UCSD-AML1 (cell line): ENCODE measurements at regions not wholly inside any gene's neighbourhood (a gene's known extent, or its start where the extent isn't known, plus 50 kb on each side); places are given as distances from the start of the nearest gene placed in this dataset.

Experiments
- DNase-seq: peaks from one replicate; lab custom pipeline; 2025; ENCODE audit not compliant: unreplicated experiment; lab: John Stamatoyannopoulos, UW

DNA sequence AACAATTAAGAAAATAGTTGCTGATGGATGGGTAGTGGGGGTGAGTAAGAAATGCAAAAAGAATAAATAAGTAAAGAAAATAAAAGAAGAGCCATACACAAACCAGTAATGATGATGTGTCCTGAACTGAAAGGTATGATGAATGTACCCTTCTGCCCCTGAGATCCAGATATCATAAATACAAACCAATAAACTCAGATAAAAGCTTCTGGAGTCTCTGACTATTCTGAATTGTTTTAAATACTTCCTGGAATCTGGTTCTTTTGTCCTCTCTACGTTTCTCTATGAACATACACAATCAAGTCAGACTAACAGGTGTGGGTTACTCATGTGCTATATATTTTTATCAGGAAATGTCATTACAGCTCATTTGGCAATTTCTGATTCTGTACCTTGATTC is 153.4 kb downstream of the PPP1R2C start:
- no peak for DNase-seq

DNA sequence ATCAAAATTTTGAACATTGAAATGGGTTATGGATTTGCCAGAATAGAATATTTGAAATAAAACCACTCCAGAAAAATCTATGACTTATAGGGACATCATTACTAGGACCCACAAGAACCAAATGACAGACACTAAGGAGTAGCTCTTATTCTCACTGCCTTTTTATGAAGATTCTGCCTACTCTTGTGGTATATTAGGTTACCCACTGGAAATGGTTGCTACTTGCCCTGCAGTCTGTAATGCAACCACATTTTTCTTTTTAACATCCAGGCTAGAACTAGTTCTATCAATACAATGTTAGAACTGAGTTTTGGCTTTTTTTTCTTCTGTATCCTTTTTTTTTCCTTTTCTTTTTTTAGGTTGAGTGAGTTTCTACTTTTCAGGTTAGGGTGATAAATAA is 158.9 kb downstream of the PPP1R2C start:
- DNase-seq: no peak

DNA sequence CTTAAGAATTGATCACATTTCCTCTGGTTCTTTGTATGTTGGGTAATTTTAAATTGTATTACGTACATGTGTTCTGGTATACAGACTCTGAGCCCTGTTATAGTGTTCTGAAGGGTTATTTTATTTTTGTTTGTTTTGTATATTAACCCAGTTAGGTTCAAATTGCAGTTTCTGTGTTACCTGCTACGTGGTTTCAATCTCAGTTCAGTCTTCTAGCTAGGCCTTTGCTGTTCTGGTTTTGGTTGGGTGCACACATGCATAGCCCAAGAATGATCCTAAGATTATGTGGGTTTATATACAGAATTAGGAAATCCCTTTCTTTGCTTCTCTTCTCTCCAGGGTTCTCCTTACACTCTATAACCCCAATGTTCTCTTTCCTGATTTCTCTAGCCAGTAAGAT is 161.0 kb downstream of the PPP1R2C start:
- no peak for DNase-seq

DNA sequence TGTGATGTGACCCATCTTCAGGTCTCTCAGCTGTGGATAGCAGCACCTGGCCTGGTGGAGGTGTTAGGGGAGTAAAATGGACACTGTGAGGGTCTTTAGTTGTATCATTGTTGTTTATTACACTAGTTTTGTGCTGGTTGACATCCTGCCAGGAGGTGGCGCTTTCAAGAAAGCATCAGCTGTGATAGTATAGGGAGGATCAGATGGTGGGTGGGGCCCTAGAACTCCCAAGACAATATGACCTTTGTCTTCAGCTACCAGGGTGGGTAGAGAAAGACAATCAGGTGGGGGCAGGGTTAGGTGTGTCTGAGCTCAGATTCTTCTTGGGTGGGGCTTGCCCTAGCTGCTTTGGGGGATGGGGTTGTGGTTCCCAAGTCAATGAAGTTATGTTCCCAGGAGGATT is 162.8 kb downstream of the PPP1R2C start:
- peak; percentile 13 for DNase-seq

DNA sequence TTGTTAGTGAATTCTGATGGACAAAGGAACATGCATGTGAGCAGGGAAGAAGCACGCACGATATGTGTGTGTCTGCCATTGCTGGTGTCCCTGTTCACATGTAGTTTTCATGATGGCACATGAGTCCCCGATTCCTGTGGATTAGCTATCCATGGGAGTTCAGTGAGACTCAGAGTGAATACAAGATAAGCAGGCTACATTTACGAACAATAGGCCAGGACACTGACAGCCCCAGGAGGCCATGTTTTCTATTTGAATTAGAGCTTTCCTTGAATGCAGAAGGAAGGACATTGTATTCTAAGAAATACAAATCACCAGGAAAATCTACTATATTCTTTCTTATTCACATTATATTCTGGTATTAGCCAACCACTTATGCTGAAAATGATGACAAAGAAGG is 171.4 kb downstream of the PPP1R2C start:
- no peak for DNase-seq

DNA sequence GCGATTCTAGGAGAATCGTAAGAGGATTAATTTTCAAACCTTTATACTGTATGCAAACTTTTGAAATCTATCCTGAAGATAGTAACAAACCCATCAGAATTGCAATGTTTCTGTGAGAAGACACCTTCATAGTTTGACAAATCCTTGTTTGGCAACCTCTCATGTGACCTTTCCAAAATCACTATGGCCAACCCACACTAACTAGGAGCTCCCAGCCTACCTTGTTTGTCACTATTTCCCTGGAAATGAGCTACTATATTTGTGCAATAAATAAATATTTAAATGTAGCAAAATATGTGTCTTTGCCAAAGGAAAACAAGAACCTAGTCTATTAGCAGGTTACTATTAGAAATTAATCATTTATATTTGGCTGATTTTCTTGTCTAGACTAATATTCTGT is 173.7 kb downstream of the PPP1R2C start:
- DNase-seq: no peak

DNA sequence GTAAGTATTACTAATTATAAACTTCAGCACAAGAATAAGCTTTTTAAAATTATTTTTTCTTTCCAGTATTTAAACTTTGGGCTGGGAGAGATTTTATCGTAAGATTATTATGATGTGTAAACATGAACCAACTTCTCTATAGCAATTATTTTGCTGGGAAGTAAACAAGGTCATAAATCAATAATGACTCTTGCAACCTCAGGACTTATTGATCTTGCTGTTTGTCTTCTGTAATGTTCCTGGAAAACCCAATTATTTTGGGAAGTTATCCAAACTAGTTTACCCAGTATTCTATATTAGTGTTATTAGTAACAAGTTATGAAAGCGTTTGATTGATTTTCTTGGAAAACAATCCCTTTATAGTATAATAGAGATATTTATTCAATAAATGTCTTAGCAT is 174.9 kb downstream of the PPP1R2C start:
- no peak for DNase-seq

DNA sequence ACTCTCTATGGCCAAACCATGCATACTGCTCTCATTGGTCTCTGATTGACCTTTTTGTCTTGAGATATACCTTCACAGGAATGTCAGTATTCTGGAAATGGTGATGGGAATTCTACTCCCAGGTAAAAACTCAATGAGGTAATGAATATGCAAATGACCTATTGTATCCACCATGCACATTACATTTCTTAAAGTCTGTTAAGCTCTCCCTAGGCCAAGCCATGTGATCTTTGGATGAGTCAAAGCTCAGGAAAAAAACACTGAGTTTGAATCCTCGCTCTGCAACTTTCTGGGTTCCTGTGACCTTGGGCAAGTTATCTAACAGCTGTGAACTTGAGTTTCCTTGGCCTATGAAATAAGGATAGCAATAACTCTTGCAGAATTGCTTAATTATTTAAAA is 175.4 kb downstream of the PPP1R2C start:
- no peak for DNase-seq

DNA sequence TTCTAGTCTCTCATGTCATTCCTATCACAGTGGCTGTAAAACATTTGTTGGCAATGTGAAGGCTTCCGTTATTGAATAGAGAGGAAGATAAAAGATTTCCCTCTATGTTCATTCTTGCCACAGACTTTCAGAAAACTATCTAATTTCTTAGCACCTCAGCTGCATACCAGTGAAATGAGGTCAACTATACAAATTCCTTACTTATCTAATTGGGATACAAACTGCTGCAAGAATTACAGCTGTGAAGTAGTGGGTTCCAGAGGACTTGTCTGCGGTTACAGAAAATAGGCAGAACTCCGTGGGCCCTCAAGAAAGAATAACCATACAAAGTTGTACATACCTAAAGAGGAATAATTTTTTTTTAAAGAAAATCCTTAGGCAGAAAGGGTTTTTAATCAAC is 175.8 kb downstream of the PPP1R2C start:
- DNase-seq: no peak

DNA sequence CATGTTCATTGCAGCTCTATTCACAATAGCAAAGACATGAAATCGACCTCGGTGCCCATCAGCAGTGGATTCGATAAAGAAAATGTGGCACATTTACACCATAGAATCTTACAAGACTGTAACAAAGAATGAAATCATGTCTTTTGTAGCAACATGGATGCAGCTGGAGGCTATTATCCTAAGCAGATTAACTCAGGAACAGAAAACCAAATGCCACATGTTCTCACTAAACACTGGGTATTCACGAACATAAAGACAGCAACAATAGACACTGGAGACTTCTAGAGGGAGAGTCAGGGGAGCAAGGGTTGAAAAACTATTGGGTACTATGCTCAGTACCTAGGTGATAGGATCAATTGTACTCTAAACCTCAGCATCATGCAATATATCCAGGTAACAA is 180.5 kb downstream of the PPP1R2C start:
- DNase-seq: no peak

DNA sequence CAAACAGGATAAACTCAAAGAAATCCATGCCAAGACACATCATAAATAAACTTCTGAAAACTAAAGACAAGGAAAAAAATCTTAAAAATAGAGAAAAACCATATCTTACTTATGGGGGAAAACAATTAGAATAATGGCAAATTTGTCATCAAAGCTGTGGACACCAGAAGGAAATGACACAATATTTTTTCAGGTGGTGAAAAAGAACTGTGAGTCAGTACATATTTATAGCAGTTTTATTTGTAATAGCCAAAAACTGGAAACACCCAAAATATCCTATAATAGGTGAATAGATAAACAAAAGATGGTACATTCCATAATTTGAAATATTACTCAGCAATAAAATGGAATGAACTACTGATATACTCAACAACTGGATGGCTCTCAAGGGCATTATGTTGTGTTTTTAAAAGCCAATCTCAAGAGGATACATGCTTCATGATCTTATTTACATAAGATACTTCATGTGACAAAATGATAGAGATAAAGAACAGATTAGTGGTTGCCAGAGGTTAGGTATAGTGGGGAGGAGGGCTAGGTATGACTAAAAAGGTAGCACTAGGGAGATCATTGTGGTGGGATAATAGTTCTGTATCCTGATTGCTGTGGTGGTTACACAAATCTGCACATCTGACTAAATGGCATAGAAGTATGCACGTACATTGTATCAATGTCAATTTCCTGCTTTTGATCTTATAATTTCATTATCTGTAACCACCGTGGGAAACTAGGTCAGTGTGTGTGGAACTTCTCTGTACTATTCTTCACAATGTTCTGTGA is 191.9 kb downstream of the PPP1R2C start:
- no peak for DNase-seq

DNA sequence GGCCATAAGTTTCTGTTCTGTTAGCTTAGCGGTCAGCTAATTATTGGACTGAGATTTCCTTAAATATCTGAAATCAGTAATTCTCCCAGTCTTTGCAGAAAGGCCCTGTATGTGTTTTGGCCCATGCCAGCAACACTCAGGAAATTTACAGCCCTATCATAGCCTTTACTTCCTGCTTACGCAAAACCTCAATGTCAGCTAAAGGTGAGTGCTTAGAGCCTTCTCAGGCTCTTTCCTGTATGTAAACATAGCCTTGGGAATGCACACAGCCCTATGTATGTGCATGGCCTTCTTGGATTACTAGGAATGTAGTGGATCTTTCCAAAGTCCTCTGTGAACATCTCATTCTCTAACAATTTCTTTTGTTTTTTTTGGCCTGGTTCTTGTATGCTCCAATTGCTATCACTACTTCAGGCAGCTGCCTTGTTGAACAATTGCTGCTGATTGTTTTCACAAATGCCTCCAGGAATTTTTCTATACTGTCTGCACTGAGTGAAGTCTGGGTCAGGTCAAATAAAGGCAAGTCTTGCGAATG is 200.0 kb downstream of the PPP1R2C start:
- no peak for DNase-seq

DNA sequence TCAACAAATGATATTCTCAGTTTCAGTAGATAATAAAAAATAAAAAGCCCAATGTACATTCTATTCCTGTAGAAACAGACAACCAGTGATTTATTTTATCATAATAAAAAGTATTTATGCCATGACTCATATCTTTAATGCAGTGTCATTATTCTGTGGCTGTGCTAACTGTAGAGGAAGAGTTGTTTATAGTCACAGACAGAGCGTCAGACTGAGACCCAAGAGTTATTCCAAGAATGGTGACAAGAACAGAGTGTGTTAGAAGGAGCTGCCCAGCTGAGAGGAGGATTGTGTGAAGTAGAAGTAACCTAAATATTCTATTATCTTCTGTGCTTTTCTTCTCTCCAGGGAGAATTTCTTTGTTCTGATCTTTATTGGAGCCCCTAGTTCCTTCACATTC is 210.7 kb downstream of the PPP1R2C start:
- no peak for DNase-seq

DNA sequence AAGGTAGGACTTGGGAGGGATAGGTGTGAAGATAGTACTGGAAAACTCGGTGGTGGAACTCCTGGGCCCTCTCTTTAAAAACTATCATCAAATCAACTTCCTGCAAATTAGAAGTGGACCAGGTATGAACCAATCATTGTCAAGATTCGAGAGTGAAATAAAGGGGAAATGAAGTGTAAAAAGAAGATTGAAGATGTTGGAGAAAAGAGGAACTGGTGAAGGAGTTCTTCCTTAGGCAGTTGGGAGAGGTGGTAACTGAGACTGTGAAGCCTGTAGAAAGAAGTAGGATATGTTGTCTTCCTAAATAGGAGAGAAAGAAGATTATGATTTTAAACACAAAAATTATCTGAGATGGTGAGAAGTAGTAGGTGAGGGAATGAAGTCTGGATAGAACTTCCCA is 212.2 kb downstream of the PPP1R2C start:
- no peak for DNase-seq

DNA sequence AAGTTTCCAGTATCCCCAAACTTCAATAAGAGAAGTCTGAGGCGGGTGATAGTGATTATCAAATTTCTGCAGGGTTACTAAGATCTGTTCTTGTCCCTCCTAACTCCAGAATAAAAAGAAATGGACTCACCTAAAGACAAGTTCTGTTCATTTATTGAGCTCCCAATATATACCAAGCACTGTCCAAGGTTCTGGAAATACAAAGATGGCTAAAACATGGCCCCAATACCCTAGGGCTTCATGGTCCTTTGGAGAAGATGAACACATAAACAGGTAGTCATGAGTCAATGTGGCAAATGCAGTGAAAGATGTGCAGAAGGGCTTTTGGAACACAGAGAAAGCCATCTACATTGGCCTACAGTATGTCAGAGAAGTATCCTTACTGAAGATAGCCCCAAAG is 231.2 kb downstream of the PPP1R2C start:
- no peak for DNase-seq

DNA sequence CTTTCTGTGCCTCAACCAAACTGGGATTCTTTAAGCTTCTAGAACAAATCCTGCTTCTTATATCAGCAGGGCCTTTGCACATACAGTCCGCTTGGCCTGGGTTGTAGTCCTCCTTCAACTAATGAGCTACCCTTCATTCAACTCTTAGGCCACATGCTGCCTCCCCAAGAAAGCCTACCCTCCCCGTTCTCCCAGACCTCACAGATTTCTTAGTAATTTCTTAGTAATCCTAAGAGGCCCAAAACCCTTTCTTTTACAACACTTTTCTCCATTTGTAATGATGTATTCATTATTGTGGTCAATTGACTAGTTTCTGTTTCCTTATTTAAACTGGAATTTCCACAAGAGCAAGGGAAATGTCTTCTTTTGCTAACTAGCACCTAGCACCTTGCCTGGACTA is 233.1 kb downstream of the PPP1R2C start:
- no peak for DNase-seq

DNA sequence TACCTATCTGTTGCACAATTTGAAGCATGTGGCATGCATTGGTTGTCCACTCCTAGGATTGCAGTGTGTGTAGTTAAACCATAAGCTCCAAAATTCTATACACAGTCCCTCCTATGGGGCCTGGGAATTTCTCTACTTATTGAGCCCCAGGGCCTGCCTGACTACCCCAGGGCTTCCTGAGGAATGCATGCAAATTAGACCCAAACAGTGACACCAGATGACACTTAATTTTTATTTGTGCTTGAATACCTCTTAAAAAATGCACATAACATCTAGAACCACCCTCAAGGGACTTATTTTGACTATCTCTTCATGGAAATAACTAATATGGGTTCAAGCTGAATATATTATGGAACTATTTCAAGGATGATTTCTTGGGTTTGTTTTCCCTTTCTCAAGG is 236.4 kb downstream of the PPP1R2C start:
- no peak for DNase-seq

DNA sequence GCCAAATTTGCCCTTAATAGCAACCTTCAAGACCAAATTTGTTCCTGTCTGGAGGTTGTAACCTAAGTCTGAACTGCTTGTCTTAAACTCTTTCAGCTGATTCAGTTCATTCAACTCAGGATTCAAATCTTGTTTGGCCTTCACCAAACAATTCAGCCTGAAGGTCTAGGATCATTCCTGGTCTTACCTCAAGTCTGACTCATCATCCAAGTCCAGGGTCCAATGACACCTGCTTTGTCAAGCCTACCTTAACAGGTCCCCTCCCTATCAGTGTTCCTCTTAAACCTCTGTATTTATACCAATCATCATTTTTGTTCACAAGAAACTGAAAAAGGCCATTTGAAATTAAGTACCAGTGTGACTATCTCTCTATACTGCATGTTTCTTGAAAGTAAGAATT is 237.8 kb downstream of the PPP1R2C start:
- DNase-seq: no peak

DNA sequence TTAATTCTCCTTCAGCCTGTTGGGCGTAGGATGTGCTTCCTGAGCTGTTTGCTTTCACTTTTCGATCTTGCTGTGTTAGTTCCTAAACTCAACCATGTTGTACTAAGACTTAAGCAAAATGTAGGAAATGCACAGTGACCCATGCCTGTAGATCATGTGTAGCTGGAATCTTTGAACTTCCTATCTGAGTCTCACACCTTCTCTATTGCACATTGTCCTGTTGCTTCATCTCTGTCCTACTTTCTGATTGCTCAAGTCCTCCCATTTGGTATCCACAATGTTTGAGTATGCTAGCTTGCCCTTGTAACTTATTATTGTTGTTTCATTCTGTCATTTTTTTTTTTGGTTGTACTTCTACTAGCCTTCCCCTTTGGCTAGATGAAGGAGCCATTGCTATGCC is 239.6 kb downstream of the PPP1R2C start:
- no peak for DNase-seq

DNA sequence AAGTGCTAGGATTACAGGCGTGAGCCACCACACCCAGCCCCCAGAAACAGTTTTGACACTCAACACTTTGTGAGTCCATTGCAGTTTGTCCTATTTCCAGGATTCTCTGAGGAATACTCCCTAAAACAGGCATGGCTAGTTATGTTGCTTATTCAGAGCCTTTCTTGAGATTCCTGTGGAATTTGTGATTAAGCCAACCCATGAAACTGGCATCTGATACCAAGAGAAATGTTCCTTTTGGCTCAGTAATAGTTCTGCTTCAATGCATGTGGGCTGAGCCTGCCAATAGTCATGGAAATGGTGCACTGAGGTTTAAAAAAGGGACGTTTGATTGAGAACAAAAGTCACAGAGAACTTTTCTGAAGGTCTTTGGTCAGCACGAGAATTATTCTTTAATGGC is 241.7 kb downstream of the PPP1R2C start:
- DNase-seq: no peak

DNA sequence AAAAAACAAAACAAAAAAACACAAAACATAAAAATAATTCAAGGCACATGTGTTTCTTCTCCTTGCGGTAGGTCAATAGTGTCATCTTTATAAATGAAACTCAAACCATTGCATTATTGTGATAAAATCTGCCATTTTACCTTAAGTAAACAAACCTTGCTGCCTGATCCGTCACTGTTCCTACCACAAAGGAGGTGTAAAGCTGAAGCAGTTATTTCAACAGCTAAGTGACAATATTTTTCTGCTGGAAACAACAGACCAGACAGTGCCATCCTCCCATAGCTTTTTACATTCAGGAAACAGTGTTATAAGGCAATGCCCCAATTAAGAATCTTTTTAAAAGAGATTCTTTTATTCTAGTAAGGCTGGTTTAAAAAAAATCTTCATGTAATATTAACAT is 242.7 kb downstream of the PPP1R2C start:
- DNase-seq: no peak

DNA sequence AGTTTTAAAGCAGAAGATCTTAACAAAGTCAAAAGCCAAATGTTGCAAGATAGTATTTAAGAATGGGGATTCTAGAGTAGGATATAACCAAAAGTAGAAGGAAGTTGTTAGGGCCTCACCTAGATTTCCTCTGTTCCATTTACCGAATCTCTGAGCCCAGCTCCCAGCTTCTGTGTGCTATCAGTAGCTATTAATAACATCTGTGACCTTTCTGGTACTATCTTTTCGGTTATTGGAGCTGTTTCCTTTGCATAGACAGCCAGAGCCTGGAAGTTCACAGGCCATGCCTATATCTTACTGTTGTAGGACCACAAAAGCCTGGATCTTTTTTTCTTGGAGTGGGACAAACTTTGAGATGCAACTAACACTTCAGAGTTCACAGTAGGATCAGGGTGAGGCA is 244.2 kb downstream of the PPP1R2C start:
- DNase-seq: no peak

DNA sequence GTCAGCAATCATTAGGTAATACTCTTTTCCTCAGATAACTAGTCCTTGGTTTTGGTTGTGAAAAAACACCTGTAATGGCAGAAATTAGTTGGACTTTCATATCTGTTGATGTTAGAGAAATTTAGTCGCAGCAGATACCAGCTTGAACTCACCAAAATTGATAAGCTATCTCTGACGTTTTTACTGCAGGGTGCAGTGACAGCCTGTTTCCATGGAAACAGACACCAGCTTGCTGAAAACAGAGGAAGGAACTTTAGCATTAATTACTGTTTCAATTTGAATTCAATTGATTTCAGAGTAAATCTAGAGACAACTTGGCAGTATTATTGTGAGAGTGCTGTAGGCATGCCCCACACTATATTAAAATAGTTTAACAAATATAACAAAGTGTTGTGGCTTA is 246.5 kb downstream of the PPP1R2C start:
- no peak for DNase-seq
